PC-9 (cell line): ENCODE measurements at regions not wholly inside any gene's neighbourhood (a gene's known extent, or its start where the extent isn't known, plus 50 kb on each side); places are given as distances from the start of the nearest gene placed in this dataset.

Experiments used
- BruUV-seq: library from RNA; stranded (reverse); fragments of 400-500 nt; replicated peaks from 2 replicates; lab custom pipeline; 2021; lab: Mats Ljungman, UMichigan
- CTCF ChIA-PET: fragments of 300-600 bp; sonication (Branson Sonifier 250); formaldehyde crosslinking; loops from one replicate; lab custom pipeline; 2022; ENCODE audit warnings: antibody characterized with exemption; lab: Charles Lee
- POLR2A ChIA-PET: fragments of 300-600 bp; sonication (Branson Sonifier 250); formaldehyde crosslinking; loops from one replicate; lab custom pipeline; 2022; ENCODE audit warnings: antibody characterized with exemption; ENCODE audit not compliant: unreplicated experiment; lab: Charles Lee
- DNase-seq, 2 experiments: peaks; one replicate each; pipeline versions ENCODE4 v3.0.0 to v3.0.0-alpha.2; 2015 to 2022; ENCODE audit warnings: mixed read lengths in 1 of 2
- H2AFZ ChIP-seq: fragments of 200-600 bp; sonication (generic); 2 replicates; pipeline ENCODE4 v1.8.1; 2017; ENCODE audit warnings: antibody characterized with exemption
- H3F3A ChIP-seq: fragments of 200-600 bp; sonication (generic); 2 replicates; pipeline ENCODE4 v1.8.1; 2017; ENCODE audit warnings: antibody characterized with exemption, mild to moderate bottlenecking, low read depth; ENCODE audit not compliant: insufficient read depth
- H3K27ac ChIP-seq: fragments of 200-600 bp; sonication (generic); 2 replicates; pipeline ENCODE4 v1.6.1; 2016; ENCODE audit warnings: mixed run types
- H3K27me3 ChIP-seq: fragments of 200-600 bp; sonication (generic); 2 replicates; pipeline ENCODE4 v1.6.1; 2016; ENCODE audit warnings: low read depth, mixed run types; ENCODE audit not compliant: insufficient read depth
- H3K36me3 ChIP-seq: fragments of 200-600 bp; sonication (generic); 2 replicates; pipeline ENCODE4 v1.6.1; 2016; ENCODE audit warnings: low read depth, mixed run types
- H3K4me1 ChIP-seq: fragments of 200-600 bp; sonication (generic); replicated peaks from 2 replicates; pipeline ENCODE4 v1.6.1; 2016; ENCODE audit warnings: mixed run types; ENCODE audit not compliant: insufficient read depth
- H3K4me2 ChIP-seq: fragments of 200-600 bp; sonication (generic); 2 replicates; pipeline ENCODE4 v1.6.1; 2017; ENCODE audit warnings: mixed run types
- H3K4me3 ChIP-seq: fragments of 200-600 bp; sonication (generic); 2 replicates; pipeline ENCODE4 v1.6.1; 2016; ENCODE audit warnings: mixed run types
- H3K79me2 ChIP-seq: fragments of 200-600 bp; sonication (generic); 2 replicates; pipeline ENCODE4 v1.6.1; 2017; ENCODE audit warnings: low read depth, mixed run types
- H3K9me2 ChIP-seq: fragments of 200-600 bp; sonication (generic); 2 replicates; pipeline ENCODE4 v1.8.1; 2017; ENCODE audit warnings: mild to moderate bottlenecking; ENCODE audit not compliant: insufficient read depth
- H3K9me3 ChIP-seq: fragments of 200-600 bp; sonication (generic); 2 replicates; pipeline ENCODE4 v1.8.1; 2016; ENCODE audit warnings: low read depth; ENCODE audit not compliant: insufficient read depth
- H4K20me1 ChIP-seq: fragments of 200-600 bp; sonication (generic); 2 replicates; pipeline ENCODE4 v1.8.1; 2017; ENCODE audit not compliant: insufficient read depth
- CTCF ChIP-seq: fragments of 200-600 bp; sonication (generic); conservative IDR thresholded peaks from 2 replicates; pipeline ENCODE4 v1.6.1; 2017; ENCODE audit warnings: mixed run types, antibody characterized with exemption, mild to moderate bottlenecking, moderate library complexity
- EZH2 ChIP-seq: fragments of 200-600 bp; sonication (generic); IDR thresholded peaks from 2 replicates; pipeline ENCODE4 v1.8.0; 2017; ENCODE audit warnings: antibody characterized with exemption, low read depth
- intact Hi-C: fragments of 100-400 bp; cut with micrococcal nuclease; formaldehyde crosslinking; loops from one replicate; pipeline ENCODE4 v1.10.0; 2022; ENCODE audit not compliant: unreplicated experiment

GRCh38 chr4:122978109-122978508 lies 55.7 kb upstream of the NUDT6 start:
- BruUV-seq, result no TSS peak
- ChIA-PET CTCF (no interaction called here), POLR2A (no interaction called here)
- no peaks in the 10 kb centered on the region for H3K9me2 ChIP-seq
- H3K4me2 ChIP-seq, result no peak overlapping the region
- H3K4me1 ChIP-seq, result no peaks in the 10 kb centered on the region
- 0 out of 2 replicates have a peak, but pooled peaks cover 3% of the 10 kb centered on the region for H3K9me3 ChIP-seq
- H3F3A ChIP-seq, result no peaks in the 10 kb centered on the region
- no peaks in the 10 kb centered on the region for H4K20me1 ChIP-seq
- H3K27me3 ChIP-seq, result no peaks in the 10 kb centered on the region
- no peak overlapping the region for H3K4me3 ChIP-seq
- no peak overlapping the region for H3K27ac ChIP-seq
- no peak for DNase-seq
- no peaks in the 10 kb centered on the region for H3K79me2 ChIP-seq
- no peak for TF ChIP-seq CTCF
- TF ChIP-seq EZH2, result no peak
- intact Hi-C loops, result no loop called here
- no peak overlapping the region for H2AFZ ChIP-seq
- H3K36me3 ChIP-seq, result 0 out of 2 replicates have a peak, but pooled peaks cover 5% of the 10 kb centered on the region

GRCh38 chr4:122978789-122979188 lies 56.4 kb upstream of the NUDT6 start:
- Histone ChIP-seq H3K9me2 (no peaks in the 10 kb centered on the region), H3K27ac (no peak overlapping the region), H3K4me3 (no peak overlapping the region), H3F3A (no peaks in the 10 kb centered on the region), H3K79me2 (no peaks in the 10 kb centered on the region), H2AFZ (no peak overlapping the region), H3K4me2 (no peak overlapping the region), H3K27me3 (no peaks in the 10 kb centered on the region), H3K9me3 (0 out of 2 replicates have a peak, but pooled peaks cover 3% of the 10 kb centered on the region), H3K4me1 (no peaks in the 10 kb centered on the region), H3K36me3 (0 out of 2 replicates have a peak, but pooled peaks cover 5% of the 10 kb centered on the region), H4K20me1 (no peaks in the 10 kb centered on the region)
- no TSS peak for BruUV-seq
- intact Hi-C loops, result no loop called here
- no peak for DNase-seq
- ChIA-PET CTCF (no interaction called here), POLR2A (no interaction called here)
- TF ChIP-seq CTCF (no peak), EZH2 (no peak)

GRCh38 chr4:122980860-122981259 lies 58.5 kb upstream of the NUDT6 start:
- no peak overlapping the region for H3K4me2 ChIP-seq
- no peaks in the 10 kb centered on the region for H3F3A ChIP-seq
- no peaks in the 10 kb centered on the region for H3K9me3 ChIP-seq
- H3K9me2 ChIP-seq, result no peaks in the 10 kb centered on the region
- H4K20me1 ChIP-seq, result no peaks in the 10 kb centered on the region
- no peaks in the 10 kb centered on the region for H3K79me2 ChIP-seq
- H3K27me3 ChIP-seq, result no peaks in the 10 kb centered on the region
- H3K4me1 ChIP-seq, result no peaks in the 10 kb centered on the region
- no TSS peak for BruUV-seq
- POLR2A ChIA-PET, result no interaction called here
- no peak overlapping the region for H2AFZ ChIP-seq
- intact Hi-C loops, result no loop called here
- H3K4me3 ChIP-seq, result no peak overlapping the region
- H3K36me3 ChIP-seq, result no peaks in the 10 kb centered on the region
- no peak overlapping the region for H3K27ac ChIP-seq
- TF ChIP-seq EZH2 (no peak), CTCF (no peak)
- DNase-seq, result no peak
- CTCF ChIA-PET, result no interaction called here
